Keratinocyte (primary cell): ENCODE measurements at regions not wholly inside any gene's neighbourhood (a gene's known extent, or its start where the extent isn't known, plus 50 kb on each side); places are given as distances from the start of the nearest gene placed in this dataset.

ENCODE experiments used
- EZH2 ChIP-seq: IDR thresholded peaks from one replicate; pipeline ENCODE4 v1.6.1; 2012; ENCODE audit warnings: inconsistent platforms, mild to moderate bottlenecking, low read length, moderate library complexity
- TF ChIP-seq, protein P1 (sequence below), 3 experiments: IDR thresholded peaks in 1 of 3; conservative IDR thresholded peaks in 1 of 3; optimal IDR thresholded peaks in 1 of 3; 2 replicates in 2 of 3; 3 replicates in 1 of 3; pipeline versions ENCODE3 to v1.5.1; 2011; ENCODE audit warnings: low read length in 3 of 3, mild to moderate bottlenecking in 3 of 3, moderate library complexity in 2 of 3, control low read depth in 1 of 3, inconsistent platforms in 1 of 3; ENCODE audit not compliant: insufficient read depth in 2 of 3; ENCODE audit errors: extremely low read depth in 1 of 3

DNA sequence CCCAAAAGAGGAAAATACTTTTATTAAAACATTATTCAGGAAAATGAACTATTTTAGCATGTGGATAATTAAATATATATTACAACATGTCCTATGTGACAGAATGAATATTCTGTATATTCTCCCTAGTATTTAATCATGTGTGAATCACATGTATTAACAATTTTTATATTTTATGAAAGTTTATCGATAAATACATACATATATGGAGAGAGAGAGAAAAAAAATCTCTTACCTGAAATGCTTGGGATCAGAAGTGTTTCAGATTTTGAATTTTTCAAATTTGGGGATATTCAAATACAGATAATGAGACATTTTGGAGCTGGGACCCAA lies 228.6 kb upstream of the RBBP8 start:
- TF ChIP-seq, protein P1, sequence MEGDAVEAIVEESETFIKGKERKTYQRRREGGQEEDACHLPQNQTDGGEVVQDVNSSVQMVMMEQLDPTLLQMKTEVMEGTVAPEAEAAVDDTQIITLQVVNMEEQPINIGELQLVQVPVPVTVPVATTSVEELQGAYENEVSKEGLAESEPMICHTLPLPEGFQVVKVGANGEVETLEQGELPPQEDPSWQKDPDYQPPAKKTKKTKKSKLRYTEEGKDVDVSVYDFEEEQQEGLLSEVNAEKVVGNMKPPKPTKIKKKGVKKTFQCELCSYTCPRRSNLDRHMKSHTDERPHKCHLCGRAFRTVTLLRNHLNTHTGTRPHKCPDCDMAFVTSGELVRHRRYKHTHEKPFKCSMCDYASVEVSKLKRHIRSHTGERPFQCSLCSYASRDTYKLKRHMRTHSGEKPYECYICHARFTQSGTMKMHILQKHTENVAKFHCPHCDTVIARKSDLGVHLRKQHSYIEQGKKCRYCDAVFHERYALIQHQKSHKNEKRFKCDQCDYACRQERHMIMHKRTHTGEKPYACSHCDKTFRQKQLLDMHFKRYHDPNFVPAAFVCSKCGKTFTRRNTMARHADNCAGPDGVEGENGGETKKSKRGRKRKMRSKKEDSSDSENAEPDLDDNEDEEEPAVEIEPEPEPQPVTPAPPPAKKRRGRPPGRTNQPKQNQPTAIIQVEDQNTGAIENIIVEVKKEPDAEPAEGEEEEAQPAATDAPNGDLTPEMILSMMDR (optimal IDR thresholded peaks at IDR 0.05 in 1 of 3, IDR thresholded peaks at IDR 0.05 in 1 of 3, conservative IDR thresholded peaks at IDR 0.05 in 1 of 3; ENCODE audit: extremely low read depth in 1 of 3, insufficient read depth in 2 of 3, low read length in 3 of 3), result no peak
- no peak for TF ChIP-seq EZH2
